ENCODE measurements at regions not wholly inside any gene's neighbourhood (a gene's known extent, or its start where the extent isn't known, plus 50 kb on each side); places are given as distances from the start of the nearest gene placed in this dataset.
"Not testable (repeated sequence)": the region's sequence is repeated elsewhere in the genome, so short reads cannot be mapped to it uniquely, and the experiment has no call there.

- no peak for DNase-seq
These were observed 99.5 kb downstream of the KDM5D start for GRCh38 chrY:19644889-19645638.

DNA sequence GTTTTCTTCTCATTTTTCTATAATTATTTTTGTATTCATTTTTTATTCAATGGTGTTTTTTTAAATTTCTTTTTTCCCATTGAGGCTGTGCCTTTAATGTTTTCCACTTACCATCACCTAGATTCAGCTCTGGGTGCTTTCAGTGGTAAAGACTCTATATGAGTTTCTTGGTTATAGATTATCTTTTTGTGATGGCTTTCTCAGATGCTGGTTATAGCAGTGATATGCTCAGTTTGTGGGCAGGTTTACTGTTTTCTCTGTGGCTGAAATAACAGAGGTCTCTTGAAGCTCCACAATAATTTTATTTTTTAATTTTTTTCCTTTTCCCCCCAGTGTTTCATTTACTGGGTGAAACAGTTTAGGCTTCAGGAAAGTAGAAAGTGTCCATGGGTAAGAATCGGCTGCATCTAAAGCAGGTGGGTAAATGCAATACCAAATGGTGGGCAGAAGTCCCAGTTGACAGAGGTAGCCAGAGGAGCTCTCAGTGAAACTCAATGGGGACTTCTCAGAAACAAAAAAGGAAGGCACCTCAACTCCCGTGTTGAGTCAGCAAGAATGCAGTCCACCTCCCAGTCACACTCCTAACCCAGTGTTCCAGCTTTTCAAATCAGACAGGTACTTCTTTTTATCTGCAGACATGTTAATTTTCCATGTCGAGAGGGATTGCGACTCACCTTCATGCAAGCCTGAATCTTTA is 106.7 kb downstream of the KDM5D start:
- DNase-seq: no peak

DNA sequence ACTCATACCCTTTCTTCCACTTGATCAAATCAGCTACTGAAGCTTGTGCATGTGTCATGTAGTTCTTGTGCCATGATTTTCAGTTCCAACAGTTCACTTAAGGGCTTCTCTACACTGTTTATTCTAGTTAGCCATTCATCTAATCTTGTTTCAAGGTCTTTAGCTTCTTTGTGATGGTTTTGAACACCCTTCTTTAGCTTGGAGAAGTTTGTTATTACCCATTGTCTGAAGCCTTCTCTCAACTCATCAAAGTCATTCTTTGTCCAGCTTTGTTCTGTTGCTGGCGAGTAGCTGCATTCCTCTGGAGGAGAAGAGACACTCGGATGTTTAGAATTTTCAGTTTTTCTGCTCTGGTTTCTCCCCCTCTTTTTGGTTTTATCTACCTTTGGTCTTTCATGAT is 115.6 kb downstream of the KDM5D start:
- DNase-seq: no peak

GRCh38 chrY:19622392-19622791 is 122.1 kb downstream of the KDM5D start:
- no peak for DNase-seq

GRCh38 chrY:19621756-19622155 is 122.8 kb downstream of the KDM5D start:
- DNase-seq: no peak

DNA sequence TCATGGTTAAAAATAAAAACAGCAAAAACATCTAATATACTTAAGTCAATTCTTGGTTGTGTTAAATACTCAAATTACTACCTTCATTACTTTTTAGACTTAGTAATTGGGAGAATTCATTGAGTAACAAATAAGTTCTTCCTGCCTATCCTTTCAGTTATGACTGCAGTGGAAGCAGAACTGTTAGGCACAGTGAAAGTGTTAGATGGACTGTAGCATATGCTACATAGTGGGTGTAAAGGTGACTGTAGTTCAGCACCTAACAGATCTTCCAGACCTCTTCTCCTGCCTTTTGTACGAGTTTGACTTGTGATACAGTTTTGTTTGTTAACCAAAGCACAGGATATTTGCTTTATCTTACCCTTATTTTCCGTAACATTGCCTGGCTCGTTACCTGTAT is 143.4 kb downstream of the KDM5D start:
- no peak for DNase-seq

GRCh38 chrY:19600711-19601110 is 143.8 kb downstream of the KDM5D start:
- DNase-seq: no peak

- DNase-seq: no peak
These were observed 154.3 kb downstream of the KDM5D start for GRCh38 chrY:19590235-19590634.

- DNase-seq: no peak
These were observed 154.9 kb downstream of the KDM5D start for GRCh38 chrY:19589664-19590063.

GRCh38 chrY:19587311-19587710 is 157.2 kb downstream of the KDM5D start:
- no peak for DNase-seq

GRCh38 chrY:19580990-19581389 is 163.5 kb downstream of the KDM5D start:
- DNase-seq: not testable (repeated sequence)

DNA sequence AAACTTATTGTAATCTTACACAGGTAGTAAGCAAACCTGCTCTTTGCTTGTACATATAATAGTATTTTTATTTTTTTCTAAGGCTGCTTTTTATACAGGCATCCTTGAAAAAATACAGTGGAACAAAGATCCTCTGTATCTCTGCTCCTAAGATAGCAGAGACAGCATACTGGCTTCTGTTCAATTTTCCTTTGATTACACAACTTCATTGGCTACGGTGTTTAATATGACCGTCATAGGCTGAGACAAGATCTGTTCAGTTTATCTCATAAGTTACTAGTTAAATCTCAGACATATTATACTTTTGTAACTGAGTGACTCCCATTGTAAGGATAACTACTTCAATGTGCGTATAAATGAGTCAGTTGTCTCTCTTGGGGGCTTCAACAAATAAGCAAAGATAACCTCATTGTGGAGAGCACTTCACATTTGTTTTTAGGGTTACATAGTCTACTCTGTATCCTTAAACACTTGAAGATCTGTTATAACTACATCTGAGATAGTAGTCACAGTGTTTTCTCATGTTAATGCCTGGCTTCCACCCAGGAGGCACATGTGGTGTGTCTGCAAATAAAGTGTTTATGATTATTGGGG is 166.1 kb downstream of the KDM5D start:
- no peak for DNase-seq

GRCh38 chrY:19577250-19577649 is 167.3 kb downstream of the KDM5D start:
- DNase-seq: no peak

DNA sequence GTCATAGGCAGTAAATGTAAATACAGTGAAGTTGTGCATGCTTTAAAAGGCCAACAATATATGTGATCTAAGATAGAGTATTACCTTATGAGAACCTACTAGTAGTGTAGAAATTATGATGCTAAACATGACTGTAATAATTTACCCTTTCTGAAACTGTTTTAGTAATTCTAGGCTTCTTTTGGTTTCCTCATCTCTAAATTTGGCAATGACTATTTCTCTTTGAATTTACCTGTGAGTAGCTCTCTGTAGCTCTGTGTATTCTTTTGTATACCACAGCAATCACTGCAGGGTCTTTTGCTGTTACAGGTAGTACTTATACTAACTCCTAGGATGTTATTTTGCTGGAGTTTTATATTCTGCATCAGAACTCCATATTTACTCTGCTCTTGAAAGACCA is 169.6 kb downstream of the KDM5D start:
- no peak for DNase-seq

- DNase-seq: no peak
These were observed 170.9 kb downstream of the KDM5D start for GRCh38 chrY:19573646-19574045.

DNA sequence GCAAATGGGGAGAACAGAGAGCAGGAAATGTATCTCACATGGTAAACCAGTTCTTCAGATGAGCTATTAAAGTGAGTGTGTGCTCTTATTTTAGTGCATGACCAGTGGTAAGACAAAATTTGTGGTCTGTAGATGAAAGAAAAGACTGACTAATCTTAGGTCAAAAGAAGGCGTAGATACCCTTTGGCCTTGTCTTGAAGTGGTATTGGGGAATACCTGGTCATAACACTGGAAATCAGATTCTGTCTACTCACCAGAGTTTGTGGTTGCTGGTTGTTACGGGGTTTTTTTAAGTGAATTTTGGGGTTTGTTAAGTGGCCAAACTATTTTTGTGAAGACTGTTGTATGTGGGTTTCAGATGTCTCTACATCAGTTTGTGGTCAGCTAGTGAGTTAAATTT is 173.5 kb downstream of the KDM5D start:
- DNase-seq: no peak

- DNase-seq: no peak
These were observed 176.6 kb downstream of the KDM5D start for GRCh38 chrY:19567943-19568342.

DNA sequence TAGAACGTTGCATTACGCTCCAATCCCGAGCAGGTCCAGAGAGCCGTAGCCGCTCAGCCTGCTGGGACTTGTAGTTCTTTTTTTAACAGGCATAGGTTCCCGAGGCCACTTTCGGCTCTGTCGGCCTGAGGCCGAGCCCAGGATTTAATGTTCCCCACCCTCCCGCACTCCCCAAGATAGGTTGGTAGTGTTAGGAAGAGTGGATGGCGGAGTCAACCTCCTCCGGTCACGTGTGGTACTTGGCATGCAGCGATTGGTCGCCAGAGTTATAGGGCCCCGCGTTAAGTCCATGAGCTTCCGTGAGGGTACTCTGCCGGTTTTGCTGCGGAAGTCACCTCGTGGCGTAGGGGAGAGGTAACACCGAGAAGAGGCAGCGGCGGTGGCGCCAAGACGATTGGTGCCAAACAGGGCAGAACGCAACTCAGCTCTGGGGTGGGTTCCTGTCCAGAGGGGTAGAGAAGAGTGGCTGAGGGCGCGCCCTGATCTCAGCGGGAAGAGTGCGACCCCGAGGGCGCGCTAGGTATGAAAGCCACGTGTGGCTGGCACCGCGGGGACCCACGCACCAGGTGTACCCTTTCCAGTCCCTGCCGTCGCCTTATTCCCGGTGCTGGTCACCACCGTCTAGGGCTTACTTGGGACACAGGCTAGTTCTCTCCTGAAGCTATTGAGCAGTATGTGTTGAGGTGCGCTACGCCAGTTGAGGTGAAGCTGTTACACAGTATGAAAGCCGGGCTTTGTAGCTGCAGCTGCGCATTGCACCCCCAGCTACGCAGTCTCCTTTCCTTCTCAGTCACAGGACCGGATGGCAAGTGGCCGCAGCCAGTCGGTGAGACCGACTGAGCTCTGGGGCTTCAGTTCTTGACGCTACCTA is 177.2 kb downstream of the KDM5D start:
- DNase-seq: peak; percentile 82

GRCh38 chrY:19559161-19559560 is 185.4 kb downstream of the KDM5D start:
- no peak for DNase-seq

GRCh38 chrY:19549671-19550466 is 194.7 kb downstream of the KDM5D start:
- DNase-seq: no peak

- no peak for DNase-seq
These were observed 202.8 kb downstream of the KDM5D start for GRCh38 chrY:19541475-19542306.
